IPS-NIHi11 (cell line): ENCODE measurements at regions not wholly inside any gene's neighbourhood (a gene's known extent, or its start where the extent isn't known, plus 50 kb on each side); places are given as distances from the start of the nearest gene placed in this dataset.

ENCODE experiments used
- DNase-seq: peaks from one replicate; pipeline ENCODE4 v3.0.0; 2012; ENCODE audit warnings: mixed read lengths, low spot score

GRCh38 chr18:76202322-76202721 is 292.7 kb downstream of the ZNF516 start:
- no peak for DNase-seq

GRCh38 chr18:76195601-76196000 is 299.4 kb downstream of the ZNF516 start:
- no peak for DNase-seq

GRCh38 chr18:76188097-76188496 is 306.9 kb downstream of the ZNF516 start:
- DNase-seq = no peak

GRCh38 chr18:76179257-76179656 is 315.8 kb downstream of the ZNF516 start:
- DNase-seq = no peak

GRCh38 chr18:76177160-76177559 is 317.9 kb downstream of the ZNF516 start:
- DNase-seq = no peak

- no peak for DNase-seq
Observed at GRCh38 chr18:76174451-76174850, 320.6 kb downstream of the ZNF516 start.

- no peak for DNase-seq
Observed at GRCh38 chr18:76169733-76170132, 325.3 kb downstream of the ZNF516 start.

GRCh38 chr18:76167845-76168621 is 327.0 kb downstream of the ZNF516 start:
- no peak for DNase-seq

- no peak for DNase-seq
Observed at GRCh38 chr18:76167410-76167809, 327.6 kb downstream of the ZNF516 start.

GRCh38 chr18:76162886-76163285 is 332.2 kb downstream of the ZNF516 start:
- DNase-seq = no peak

- DNase-seq = no peak
Observed at GRCh38 chr18:76161983-76162382, 333.1 kb downstream of the ZNF516 start.

GRCh38 chr18:76153691-76154090 is 341.4 kb downstream of the ZNF516 start:
- DNase-seq = no peak

GRCh38 chr18:76149734-76150133 is 345.3 kb downstream of the ZNF516 start:
- no peak for DNase-seq

GRCh38 chr18:76149284-76149683 is 345.8 kb downstream of the ZNF516 start:
- DNase-seq = no peak

GRCh38 chr18:76145521-76146376 is 349.3 kb downstream of the ZNF516 start:
- no peak for DNase-seq

- DNase-seq = no peak
Observed at GRCh38 chr18:76144844-76145243, 350.2 kb downstream of the ZNF516 start.

- no peak for DNase-seq
Observed at GRCh38 chr18:76142611-76143010, 352.4 kb downstream of the ZNF516 start.

GRCh38 chr18:76139844-76140243 is 355.2 kb downstream of the ZNF516 start:
- DNase-seq = no peak

- DNase-seq = no peak
Observed at GRCh38 chr18:76137216-76137615, 357.8 kb downstream of the ZNF516 start.

GRCh38 chr18:76136701-76137100 is 358.3 kb downstream of the ZNF516 start:
- no peak for DNase-seq

- DNase-seq = no peak
Observed at GRCh38 chr18:76134628-76135027, 360.4 kb downstream of the ZNF516 start.

GRCh38 chr18:76133873-76134272 is 361.2 kb downstream of the ZNF516 start:
- no peak for DNase-seq

GRCh38 chr18:76131738-76132137 is 363.3 kb downstream of the ZNF516 start:
- DNase-seq = no peak
